GM12892 (cell line): ENCODE measurements at regions not wholly inside any gene's neighbourhood (a gene's known extent, or its start where the extent isn't known, plus 50 kb on each side); places are given as distances from the start of the nearest gene placed in this dataset.

Experiments used
- POLR2A ChIP-seq: IDR thresholded peaks from 2 replicates; pipeline ENCODE4 v1.6.1; 2011; ENCODE audit warnings: low read depth, low read length, control low read depth
- POLR2AphosphoS5 ChIP-seq: IDR thresholded peaks from 2 replicates; pipeline ENCODE4 v1.6.1; 2011; ENCODE audit warnings: low read depth, low read length, control low read depth
- TAF1 ChIP-seq: IDR thresholded peaks from 2 replicates; pipeline ENCODE4 v1.6.1; 2011; ENCODE audit warnings: low read depth, mild to moderate bottlenecking, control low read depth, low read length, borderline replicate concordance

GRCh38 chr2:151021747-151022452 is 239.8 kb downstream of the RBM43 start:
- TF ChIP-seq POLR2A (no peak), POLR2AphosphoS5 (no peak), TAF1 (no peak)
